Liver (tissue), 8 donors: ENCODE measurements at regions not wholly inside any gene's neighbourhood (a gene's known extent, or its start where the extent isn't known, plus 50 kb on each side); places are given as distances from the start of the nearest gene placed in this dataset.

Experiments used
- DNase-seq: peaks from one replicate; pipeline ENCODE4 v3.0.0-alpha.2; 2017; ENCODE audit warnings: low spot score
- H3K27ac ChIP-seq, 2 donors: one replicate each; pipeline ENCODE4 v1.7.0; 2013; ENCODE audit warnings: inconsistent platforms in 2 of 2, low read length in 2 of 2, control low read depth in 1 of 2, low read depth in 1 of 2, mild to moderate bottlenecking in 1 of 2
- H3K27me3 ChIP-seq, 4 donors: one replicate each; pipeline versions ENCODE4 v1.6.1 to v1.7.0; 2013; ENCODE audit warnings: low read length in 3 of 4, inconsistent platforms in 1 of 4, mild to moderate bottlenecking in 1 of 4, moderate library complexity in 1 of 4; ENCODE audit not compliant: control insufficient read depth in 4 of 4, insufficient read depth in 4 of 4
- H3K36me3 ChIP-seq, 4 donors: one replicate each; pipeline versions ENCODE4 v1.6.1 to v1.7.0; 2013; ENCODE audit warnings: low read length in 3 of 4, mild to moderate bottlenecking in 3 of 4, low read depth in 1 of 4, moderate library complexity in 1 of 4; ENCODE audit not compliant: control insufficient read depth in 4 of 4, insufficient read depth in 3 of 4
- H3K4me1 ChIP-seq, 4 donors: one replicate each; pipeline versions ENCODE4 v1.6.1 to v1.7.0; 2013; ENCODE audit warnings: low read length in 3 of 4, mild to moderate bottlenecking in 3 of 4, moderate library complexity in 1 of 4; ENCODE audit not compliant: control insufficient read depth in 4 of 4, insufficient read depth in 4 of 4
- H3K4me3 ChIP-seq, 3 donors: one replicate each; pipeline versions ENCODE4 v1.6.1 to v1.7.0; 2013; ENCODE audit warnings: low read length in 3 of 3, control low read depth in 1 of 3, low read depth in 1 of 3, mild to moderate bottlenecking in 1 of 3
- H3K9ac ChIP-seq, 2 donors: one replicate each; pipeline ENCODE4 v1.7.0; 2013; ENCODE audit warnings: low read length in 2 of 2, mild to moderate bottlenecking in 2 of 2, moderate library complexity in 2 of 2, control low read depth in 1 of 2, low read depth in 1 of 2
- H3K9me3 ChIP-seq, 4 donors: one replicate each; pipeline versions ENCODE4 v1.6.1 to v1.7.0; 2013; ENCODE audit warnings: low read length in 3 of 4; ENCODE audit not compliant: control insufficient read depth in 4 of 4
- EGR1 ChIP-seq, 2 donors: IDR thresholded peaks; 2 replicates each; pipeline ENCODE4 v1.6.1; 2016 to 2018; ENCODE audit warnings: antibody characterized with exemption in 2 of 2, low read depth in 2 of 2
- FOXA1 ChIP-seq: IDR thresholded peaks from 2 replicates; pipeline ENCODE4 v1.6.1; 2016; ENCODE audit warnings: antibody characterized with exemption
- FOXA2 ChIP-seq: IDR thresholded peaks from 2 replicates; pipeline ENCODE4 v1.6.1; 2016; ENCODE audit warnings: antibody characterized with exemption
- GABPA ChIP-seq, 2 donors: IDR thresholded peaks in 1 of 2; conservative IDR thresholded peaks in 1 of 2; 2 replicates each; pipeline ENCODE4 v1.6.1; 2016; ENCODE audit warnings: antibody characterized with exemption in 2 of 2, mild to moderate bottlenecking in 1 of 2, moderate library complexity in 1 of 2
- HNF4A ChIP-seq, 2 donors: conservative IDR thresholded peaks; 2 replicates each; pipeline ENCODE4 v1.6.1; 2016; ENCODE audit warnings: antibody characterized with exemption in 2 of 2, mild to moderate bottlenecking in 2 of 2
- HNF4G ChIP-seq: IDR thresholded peaks from 2 replicates; pipeline ENCODE4 v1.6.1; 2016; ENCODE audit warnings: antibody characterized with exemption
- NR2F2 ChIP-seq: IDR thresholded peaks from 2 replicates; pipeline ENCODE4 v1.6.1; 2016; ENCODE audit warnings: antibody characterized with exemption
- RAD21 ChIP-seq, 2 donors: IDR thresholded peaks; 2 replicates each; pipeline ENCODE4 v1.6.1; 2016; ENCODE audit warnings: antibody characterized with exemption in 2 of 2, mild to moderate bottlenecking in 2 of 2
- SP1 ChIP-seq: IDR thresholded peaks from 2 replicates; pipeline ENCODE4 v1.6.1; 2018; ENCODE audit warnings: antibody characterized with exemption, mild to moderate bottlenecking
- YY1 ChIP-seq: IDR thresholded peaks from 2 replicates; pipeline ENCODE4 v1.6.1; 2016; ENCODE audit warnings: antibody characterized with exemption, mild to moderate bottlenecking
- WGBS: extraction: QIAGEN DNeasy Blood & Tissue Kit; methylation state at CpG from one replicate; pipeline ENCODE4 v1.1.7; 2013; 5-methylcytosine and 5-hydroxymethylcytosine counted together
- TF ChIP-seq, protein P1 (sequence below): IDR thresholded peaks from 2 replicates; pipeline ENCODE4 v1.6.1; 2016; ENCODE audit warnings: antibody characterized with exemption
- TF ChIP-seq, protein P2 (sequence below): IDR thresholded peaks from 2 replicates; pipeline ENCODE4 v1.6.1; 2016; ENCODE audit warnings: antibody characterized with exemption
- TF ChIP-seq, protein P3 (sequence below): IDR thresholded peaks from 2 replicates; pipeline ENCODE4 v1.6.1; 2016; ENCODE audit warnings: antibody characterized with exemption
- TF ChIP-seq, protein P4 (sequence below): fragments of 150-350 bp; IDR thresholded peaks from 2 replicates; pipeline ENCODE4 v1.5.1; 2017; ENCODE audit warnings: improper control_type of control experiment, low read depth, low read length; ENCODE audit not compliant: missing input control
- donor health status: healthy.
- donor health status: healthy.
- donor health status: healthy.
- donor health status: healthy.
- donor health status: healthy.

DNA sequence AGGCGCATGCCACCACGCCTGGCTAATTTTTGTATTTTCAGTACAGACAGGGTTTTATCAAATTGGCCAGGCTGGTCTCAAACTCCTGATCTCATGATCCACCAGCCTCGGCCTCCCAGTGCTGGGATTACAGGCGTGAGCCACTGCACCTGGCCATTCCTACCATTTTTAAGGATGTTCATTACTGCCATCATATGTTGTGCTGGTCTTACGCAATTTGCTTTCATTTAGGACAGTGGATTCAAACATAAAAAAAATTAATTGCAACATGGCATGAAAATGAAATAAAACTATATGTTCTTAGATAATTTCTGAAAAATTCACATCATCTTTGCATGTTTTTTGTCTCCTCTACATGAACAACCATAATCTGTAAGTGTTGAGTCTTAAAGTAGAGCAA lies 527.7 kb downstream of the LTN1 start:
- H3K36me3 ChIP-seq, result no peaks in the 10 kb centered on the region
- H3K27ac ChIP-seq, result no peak overlapping the region
- no peak overlapping the region for H3K4me3 ChIP-seq
- DNase-seq, result no peak
- no peak overlapping the region for H3K9ac ChIP-seq
- TF ChIP-seq SP1, result no peak
- TF ChIP-seq, protein P1, sequence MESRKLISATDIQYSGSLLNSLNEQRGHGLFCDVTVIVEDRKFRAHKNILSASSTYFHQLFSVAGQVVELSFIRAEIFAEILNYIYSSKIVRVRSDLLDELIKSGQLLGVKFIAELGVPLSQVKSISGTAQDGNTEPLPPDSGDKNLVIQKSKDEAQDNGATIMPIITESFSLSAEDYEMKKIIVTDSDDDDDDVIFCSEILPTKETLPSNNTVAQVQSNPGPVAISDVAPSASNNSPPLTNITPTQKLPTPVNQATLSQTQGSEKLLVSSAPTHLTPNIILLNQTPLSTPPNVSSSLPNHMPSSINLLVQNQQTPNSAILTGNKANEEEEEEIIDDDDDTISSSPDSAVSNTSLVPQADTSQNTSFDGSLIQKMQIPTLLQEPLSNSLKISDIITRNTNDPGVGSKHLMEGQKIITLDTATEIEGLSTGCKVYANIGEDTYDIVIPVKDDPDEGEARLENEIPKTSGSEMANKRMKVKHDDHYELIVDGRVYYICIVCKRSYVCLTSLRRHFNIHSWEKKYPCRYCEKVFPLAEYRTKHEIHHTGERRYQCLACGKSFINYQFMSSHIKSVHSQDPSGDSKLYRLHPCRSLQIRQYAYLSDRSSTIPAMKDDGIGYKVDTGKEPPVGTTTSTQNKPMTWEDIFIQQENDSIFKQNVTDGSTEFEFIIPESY, result no peak
- TF ChIP-seq GABPA (IDR thresholded peaks at IDR 0.05 in 1 of 2, conservative IDR thresholded peaks at IDR 0.05 in 1 of 2), result no peak
- no peak for TF ChIP-seq EGR1 (IDR thresholded peaks at IDR 0.05; ENCODE audit: low read depth in 2 of 2)
- TF ChIP-seq FOXA2, result no peak
- TF ChIP-seq HNF4A (conservative IDR thresholded peaks at IDR 0.05), result no peak
- TF ChIP-seq, protein P2, sequence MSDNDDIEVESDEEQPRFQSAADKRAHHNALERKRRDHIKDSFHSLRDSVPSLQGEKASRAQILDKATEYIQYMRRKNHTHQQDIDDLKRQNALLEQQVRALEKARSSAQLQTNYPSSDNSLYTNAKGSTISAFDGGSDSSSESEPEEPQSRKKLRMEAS, result no peak
- no peak for TF ChIP-seq RAD21 (IDR thresholded peaks at IDR 0.05)
- TF ChIP-seq NR2F2, result no peak
- no peak for TF ChIP-seq FOXA1
- H3K9me3 ChIP-seq, result no peaks in the 10 kb centered on the region
- no peaks in the 10 kb centered on the region for H3K4me1 ChIP-seq
- WGBS, result 95% methylated on average over 5 of the region's 5 CpGs
- H3K27me3 ChIP-seq, result no peaks in the 10 kb centered on the region

DNA sequence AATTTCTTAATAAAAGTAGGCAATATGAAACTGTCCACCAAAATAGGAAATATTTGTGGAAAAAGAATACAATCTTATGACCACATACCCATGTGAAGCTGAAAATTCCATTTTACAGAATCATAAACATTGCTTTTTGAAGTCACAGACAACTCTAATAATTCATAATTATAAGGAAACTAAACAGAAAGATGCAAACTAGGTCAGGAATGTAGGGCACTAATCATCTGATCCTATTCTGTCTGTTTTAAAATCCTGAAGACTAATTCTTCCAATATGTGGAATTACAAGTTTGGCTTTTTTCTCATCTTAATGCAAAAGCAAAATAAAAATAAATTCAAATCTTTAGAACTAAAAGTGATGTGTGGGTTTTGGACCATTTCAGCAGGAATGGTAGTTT lies 528.6 kb downstream of the LTN1 start:
- H3K4me3 ChIP-seq, result no peak overlapping the region
- TF ChIP-seq, protein P3, sequence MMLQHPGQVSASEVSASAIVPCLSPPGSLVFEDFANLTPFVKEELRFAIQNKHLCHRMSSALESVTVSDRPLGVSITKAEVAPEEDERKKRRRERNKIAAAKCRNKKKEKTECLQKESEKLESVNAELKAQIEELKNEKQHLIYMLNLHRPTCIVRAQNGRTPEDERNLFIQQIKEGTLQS, result no peak
- no peak for TF ChIP-seq SP1
- TF ChIP-seq EGR1 (IDR thresholded peaks at IDR 0.05; ENCODE audit: low read depth in 2 of 2), result no peak
- no peak for TF ChIP-seq FOXA2
- TF ChIP-seq YY1, result no peak
- no peak for TF ChIP-seq HNF4G
- no peak for TF ChIP-seq FOXA1
- TF ChIP-seq HNF4A (conservative IDR thresholded peaks at IDR 0.05), result no peak
- TF ChIP-seq, protein P4, sequence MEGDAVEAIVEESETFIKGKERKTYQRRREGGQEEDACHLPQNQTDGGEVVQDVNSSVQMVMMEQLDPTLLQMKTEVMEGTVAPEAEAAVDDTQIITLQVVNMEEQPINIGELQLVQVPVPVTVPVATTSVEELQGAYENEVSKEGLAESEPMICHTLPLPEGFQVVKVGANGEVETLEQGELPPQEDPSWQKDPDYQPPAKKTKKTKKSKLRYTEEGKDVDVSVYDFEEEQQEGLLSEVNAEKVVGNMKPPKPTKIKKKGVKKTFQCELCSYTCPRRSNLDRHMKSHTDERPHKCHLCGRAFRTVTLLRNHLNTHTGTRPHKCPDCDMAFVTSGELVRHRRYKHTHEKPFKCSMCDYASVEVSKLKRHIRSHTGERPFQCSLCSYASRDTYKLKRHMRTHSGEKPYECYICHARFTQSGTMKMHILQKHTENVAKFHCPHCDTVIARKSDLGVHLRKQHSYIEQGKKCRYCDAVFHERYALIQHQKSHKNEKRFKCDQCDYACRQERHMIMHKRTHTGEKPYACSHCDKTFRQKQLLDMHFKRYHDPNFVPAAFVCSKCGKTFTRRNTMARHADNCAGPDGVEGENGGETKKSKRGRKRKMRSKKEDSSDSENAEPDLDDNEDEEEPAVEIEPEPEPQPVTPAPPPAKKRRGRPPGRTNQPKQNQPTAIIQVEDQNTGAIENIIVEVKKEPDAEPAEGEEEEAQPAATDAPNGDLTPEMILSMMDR, result no peak
- TF ChIP-seq RAD21 (IDR thresholded peaks at IDR 0.05), result no peak
- no peaks in the 10 kb centered on the region for H3K36me3 ChIP-seq
- H3K9me3 ChIP-seq, result no peaks in the 10 kb centered on the region
- no peak overlapping the region for H3K9ac ChIP-seq
- no peak overlapping the region for H3K27ac ChIP-seq
- no peaks in the 10 kb centered on the region for H3K27me3 ChIP-seq
- H3K4me1 ChIP-seq, result no peaks in the 10 kb centered on the region
- DNase-seq, result no peak

DNA sequence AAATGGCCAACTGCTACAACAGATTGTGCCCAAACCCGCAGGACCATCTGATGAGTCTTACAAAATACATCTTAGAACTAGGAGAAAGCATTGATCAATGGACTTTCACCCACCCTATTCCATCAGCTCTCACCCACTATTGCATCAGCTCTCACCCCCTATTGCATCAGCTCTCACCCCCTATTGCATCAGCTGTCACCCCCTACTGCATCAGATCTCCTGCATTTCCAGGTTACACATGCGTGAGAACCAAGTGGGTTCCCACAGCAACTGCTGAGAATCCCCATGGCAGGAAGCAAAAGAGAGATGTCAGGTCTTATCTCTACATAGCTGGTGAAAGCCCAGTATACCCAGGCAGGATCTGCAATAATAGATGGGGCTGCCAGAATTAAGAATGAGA lies 533.5 kb downstream of the LTN1 start:
- Histone ChIP-seq H3K27me3 (no peaks in the 10 kb centered on the region), H3K9ac (no peak overlapping the region), H3K27ac (no peak overlapping the region), H3K4me3 (no peak overlapping the region), H3K9me3 (no peaks in the 10 kb centered on the region), H3K36me3 (no peaks in the 10 kb centered on the region), H3K4me1 (no peaks in the 10 kb centered on the region)
- peak; percentile 41 to 68 for TF ChIP-seq HNF4A (conservative IDR thresholded peaks at IDR 0.05)
- TF ChIP-seq, protein P3, result peak; percentile 82
- peak; percentile 21 for TF ChIP-seq HNF4G
- no peak for TF ChIP-seq RAD21 (IDR thresholded peaks at IDR 0.05)
- TF ChIP-seq SP1, result no peak
- no peak for DNase-seq
- 80% methylated on average over 2 of the region's 2 CpGs for WGBS
